ENCODE measurements at regions not wholly inside any gene's neighbourhood (a gene's known extent, or its start where the extent isn't known, plus 50 kb on each side); places are given as distances from the start of the nearest gene placed in this dataset.
"Not testable (repeated sequence)": the region's sequence is repeated elsewhere in the genome, so short reads cannot be mapped to it uniquely, and the experiment has no call there.

DNA sequence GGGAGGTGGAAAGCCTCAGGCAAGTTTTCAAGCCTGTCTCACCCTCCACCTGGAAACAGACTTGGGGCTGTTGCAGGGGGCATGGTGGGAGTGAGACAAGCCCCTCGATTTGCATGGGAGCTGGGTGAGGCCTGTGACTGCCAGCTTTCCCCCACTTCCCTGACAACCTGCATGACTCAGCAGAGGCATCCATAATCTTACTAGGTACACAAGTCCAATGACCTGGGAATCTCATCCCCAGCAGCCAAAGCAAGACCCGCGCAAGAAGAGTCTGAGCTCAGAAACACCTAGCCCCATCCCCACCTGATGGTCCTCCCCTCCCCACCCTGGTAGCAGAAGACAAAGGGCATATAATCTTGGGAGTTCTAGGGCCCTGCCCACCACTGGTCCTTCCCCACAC, 136.9 kb upstream of the POMZP3 start:
- in situ Hi-C loops (cut with MboI; ENCODE audit: low pct_unique_long_range_greater_than_20kb, low sequenced_read_pairs); DNase-seq: not testable (repeated sequence)

DNA sequence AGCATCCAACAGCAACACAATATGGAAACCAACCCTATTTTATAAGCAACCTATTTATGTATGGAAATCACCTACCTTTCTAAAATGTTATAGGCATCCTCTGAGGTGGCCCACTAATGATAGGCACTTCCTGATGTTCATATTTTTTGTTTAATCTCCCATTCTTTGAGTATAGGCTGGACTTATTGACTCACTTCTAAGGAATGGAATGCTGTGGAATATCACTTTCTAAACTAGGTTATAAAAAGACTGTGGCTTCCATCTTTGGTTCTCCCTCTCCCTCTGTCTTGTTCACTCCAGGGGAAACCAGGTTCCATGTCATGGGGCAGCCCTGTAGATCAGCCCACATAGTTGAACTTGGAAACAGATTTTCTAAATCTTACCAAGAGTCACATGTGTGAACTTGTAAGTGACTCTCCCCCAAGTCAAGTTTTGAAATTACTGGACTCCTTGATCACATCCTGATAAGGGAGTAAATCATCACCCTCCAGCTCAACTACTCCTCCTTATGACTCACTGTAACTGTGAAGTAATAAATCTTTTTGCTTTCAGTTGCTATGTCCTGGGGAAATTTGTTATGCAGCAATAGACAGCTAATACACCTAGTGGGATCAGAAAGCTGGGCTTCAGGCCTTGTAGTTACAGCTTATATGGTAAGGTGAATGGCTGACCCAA, 133.6 kb upstream of the POMZP3 start:
- DNase-seq; in situ Hi-C loops (cut with MboI; ENCODE audit: low pct_unique_long_range_greater_than_20kb, low sequenced_read_pairs): not testable (repeated sequence)

DNA sequence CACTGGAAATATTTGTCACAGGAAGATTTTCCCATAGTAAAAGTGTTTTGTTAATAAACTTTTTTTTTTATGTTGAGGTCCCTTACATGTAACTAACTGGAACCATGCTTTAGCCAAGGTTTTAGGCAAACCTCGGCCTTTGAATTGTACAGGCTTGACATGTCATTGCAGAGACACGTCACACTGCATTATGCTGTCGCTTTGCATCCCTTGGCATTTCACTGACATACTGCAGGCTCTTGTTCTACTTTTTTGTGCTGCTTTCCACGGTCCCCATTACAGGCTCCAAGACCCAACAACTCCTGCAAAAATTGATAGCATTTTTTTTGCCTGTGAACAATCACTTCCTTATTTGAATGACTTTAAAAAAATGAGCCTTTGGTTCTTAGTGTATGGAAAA, 112.5 kb upstream of the POMZP3 start:
- in situ Hi-C loops (cut with MboI; ENCODE audit: low pct_unique_long_range_greater_than_20kb, low sequenced_read_pairs), result not testable (repeated sequence)

DNA sequence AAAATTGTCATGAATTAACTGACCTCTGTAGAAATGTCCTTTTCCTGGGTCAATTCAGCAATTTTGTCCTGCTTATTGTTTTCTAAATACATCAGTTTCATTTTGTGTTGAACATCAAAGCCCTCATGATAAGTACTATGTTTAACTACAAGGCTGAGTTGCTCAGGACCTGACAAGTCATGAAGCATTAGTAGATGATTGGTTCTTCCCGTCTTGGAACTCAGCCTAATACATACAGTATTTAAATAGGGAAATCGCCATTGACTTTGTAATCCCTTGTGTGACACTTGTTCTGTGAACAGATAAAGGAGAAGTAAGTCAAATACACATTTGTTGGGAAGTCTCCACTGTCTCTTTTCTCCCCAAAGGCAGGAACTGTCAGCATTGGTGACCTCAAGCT, 109.6 kb upstream of the POMZP3 start:
- DNase-seq; in situ Hi-C loops (cut with MboI; ENCODE audit: low pct_unique_long_range_greater_than_20kb, low sequenced_read_pairs): not testable (repeated sequence)

More for the DNA sequence above, 112.5 kb upstream of the POMZP3 start:
- DNase-seq, result peak; percentile 0

DNA sequence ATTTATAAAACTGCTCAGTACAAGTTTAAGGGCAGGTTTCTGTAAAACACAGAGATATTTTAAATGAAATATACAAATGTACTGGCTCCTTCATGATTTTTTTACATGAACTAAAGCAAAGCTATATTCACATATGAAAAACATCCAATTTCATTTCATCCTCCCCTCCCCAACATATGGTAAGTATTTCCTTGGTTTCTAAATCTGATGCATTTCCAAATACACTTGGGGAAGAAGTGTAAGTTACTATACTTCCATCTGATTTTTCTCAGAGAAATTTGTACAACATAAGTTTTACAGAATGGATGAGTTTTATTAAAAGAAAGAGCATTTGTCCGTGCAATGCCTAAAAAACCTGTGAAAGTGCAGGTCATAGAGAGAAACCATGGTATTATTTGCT, 109.0 kb upstream of the POMZP3 start:
- DNase-seq; in situ Hi-C loops (cut with MboI; ENCODE audit: low pct_unique_long_range_greater_than_20kb, low sequenced_read_pairs): not testable (repeated sequence)

DNA sequence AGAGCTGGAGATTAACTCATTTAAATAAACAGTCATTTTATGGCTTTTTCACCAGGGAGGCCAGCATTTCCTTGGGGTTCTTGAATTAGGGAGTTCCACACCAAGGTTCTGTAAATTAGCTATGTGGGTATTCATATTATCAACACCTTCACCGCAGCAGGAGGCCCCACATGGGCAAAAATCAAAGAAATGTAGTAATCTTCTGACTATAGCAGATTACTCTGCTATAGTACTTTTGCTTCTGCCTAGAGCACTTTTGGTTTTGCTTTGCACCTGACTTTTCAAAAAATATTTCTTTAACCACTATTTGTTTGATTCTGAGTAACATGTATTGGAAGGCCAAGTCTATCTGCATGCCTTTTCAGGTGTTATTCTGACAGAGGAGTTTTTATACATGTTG, 108.6 kb upstream of the POMZP3 start:
- DNase-seq; in situ Hi-C loops (cut with MboI; ENCODE audit: low pct_unique_long_range_greater_than_20kb, low sequenced_read_pairs): not testable (repeated sequence)

DNA sequence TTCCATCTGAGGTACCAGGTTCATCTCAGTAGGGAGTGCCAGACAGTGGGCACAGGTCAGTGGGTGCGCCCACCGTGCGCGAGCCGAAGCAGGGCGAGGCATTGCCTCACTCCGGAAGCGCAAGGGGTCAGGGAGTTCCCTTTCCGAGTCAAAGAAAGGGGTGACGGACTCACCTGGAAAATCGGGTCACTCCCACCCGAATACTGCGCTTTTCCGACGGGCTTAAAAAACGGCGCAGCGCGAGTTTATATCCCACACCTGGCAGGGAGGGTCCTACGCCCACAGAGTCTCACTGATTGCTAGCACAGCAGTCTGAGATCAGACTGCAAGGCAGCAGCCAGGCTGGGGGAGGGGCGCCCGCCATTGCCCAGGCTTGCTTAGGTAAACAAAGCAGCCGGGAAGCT, 101.5 kb upstream of the POMZP3 start:
- in situ Hi-C loops (cut with MboI; ENCODE audit: low pct_unique_long_range_greater_than_20kb, low sequenced_read_pairs); DNase-seq: not testable (repeated sequence)

DNA sequence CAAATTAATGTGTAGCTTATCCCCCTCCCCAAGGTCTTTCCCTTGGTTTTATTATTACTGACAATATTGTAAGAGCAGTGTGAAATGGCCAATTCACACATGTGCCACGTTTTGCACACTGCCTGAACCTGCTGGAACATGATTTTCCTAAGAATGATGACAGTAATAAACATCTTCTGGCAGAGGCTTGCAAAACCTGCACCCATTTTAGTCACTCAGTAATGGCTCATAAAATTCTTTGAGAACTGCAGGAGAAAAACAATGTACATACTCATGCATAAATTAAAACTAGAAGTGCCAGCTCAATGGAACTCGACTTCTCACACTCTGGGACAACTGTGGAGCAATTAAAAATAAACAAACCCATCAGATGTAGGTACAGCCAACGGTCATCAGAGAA, 96.8 kb upstream of the POMZP3 start:
- DNase-seq; in situ Hi-C loops (cut with MboI; ENCODE audit: low pct_unique_long_range_greater_than_20kb, low sequenced_read_pairs): not testable (repeated sequence)

DNA sequence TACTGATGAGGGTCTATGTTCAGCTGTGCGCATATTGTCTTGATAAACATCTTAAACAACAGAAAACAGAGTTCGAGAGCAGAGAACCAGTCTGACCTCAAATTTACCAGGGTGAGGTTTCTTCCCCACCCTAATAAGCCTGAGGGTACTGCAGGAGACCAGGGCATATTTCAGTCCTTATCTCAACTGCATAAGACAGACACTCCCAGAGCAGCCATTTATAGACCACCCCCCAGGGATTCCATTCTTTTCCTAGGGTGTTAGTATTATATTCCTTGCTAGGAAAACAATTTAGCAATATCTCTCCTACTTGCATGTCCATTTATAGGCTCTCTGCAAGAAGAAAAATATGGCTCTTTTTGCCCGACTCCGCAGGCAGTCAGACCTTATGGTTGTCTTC, 89.5 kb upstream of the POMZP3 start:
- in situ Hi-C loops (cut with MboI; ENCODE audit: low pct_unique_long_range_greater_than_20kb, low sequenced_read_pairs); DNase-seq: not testable (repeated sequence)

DNA sequence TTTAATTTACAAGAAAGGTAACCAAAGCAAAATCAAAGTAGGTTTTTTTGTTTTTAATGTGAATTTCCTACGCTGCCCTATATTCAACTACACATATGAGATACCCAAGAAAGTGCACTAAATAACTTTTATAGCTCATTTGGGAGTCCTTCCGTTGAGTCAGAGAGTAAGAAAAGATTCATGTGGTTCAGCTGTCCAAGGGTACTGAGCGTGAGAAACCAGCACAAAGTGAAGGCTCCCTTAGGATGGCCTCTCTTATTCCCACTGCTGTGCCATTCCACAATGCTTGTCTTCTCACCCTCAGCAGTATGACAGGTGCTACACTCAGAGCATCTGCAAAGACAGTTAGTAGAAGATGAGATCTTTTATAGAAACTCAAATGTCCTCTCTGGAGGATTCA, 85.8 kb upstream of the POMZP3 start:
- in situ Hi-C loops (cut with MboI; ENCODE audit: low pct_unique_long_range_greater_than_20kb, low sequenced_read_pairs); DNase-seq: not testable (repeated sequence)

DNA sequence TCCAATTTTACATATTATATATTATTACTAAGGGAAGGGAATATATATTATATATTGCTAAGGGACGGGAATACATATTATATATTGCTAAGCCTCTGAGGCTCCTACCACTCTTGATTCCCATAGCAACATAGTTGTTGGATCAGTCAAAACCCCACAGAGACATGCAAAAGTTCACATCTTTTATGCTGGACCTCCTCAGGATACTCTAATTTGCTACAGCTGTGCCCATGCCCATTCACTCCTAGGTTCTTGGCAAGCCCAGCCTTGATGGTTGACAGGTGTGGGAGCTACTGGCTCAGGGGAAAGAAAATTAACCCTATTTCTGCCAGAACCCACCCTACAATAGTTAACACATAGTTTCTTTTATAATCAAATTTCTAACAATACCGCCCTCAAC, 84.6 kb upstream of the POMZP3 start:
- in situ Hi-C loops (cut with MboI; ENCODE audit: low pct_unique_long_range_greater_than_20kb, low sequenced_read_pairs); DNase-seq: not testable (repeated sequence)

DNA sequence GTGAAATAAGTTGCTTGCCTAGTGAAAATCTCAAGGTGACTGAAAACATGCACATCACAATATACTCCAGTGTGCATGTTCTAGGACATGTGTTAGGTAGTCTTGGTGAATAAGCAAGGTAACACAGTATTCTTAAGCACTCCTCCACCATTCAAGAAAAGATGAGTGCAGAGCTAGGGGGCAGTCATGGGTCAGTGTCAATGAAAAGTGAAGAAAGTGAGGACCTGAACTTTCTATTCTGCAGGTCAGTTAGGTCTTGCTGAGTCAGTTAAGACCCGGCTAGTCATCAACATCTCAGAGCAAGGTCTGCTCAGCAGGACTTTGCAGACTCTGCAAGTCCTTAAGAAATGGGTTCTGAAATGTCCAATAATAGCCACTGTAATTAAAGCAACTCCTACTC, 82.6 kb upstream of the POMZP3 start:
- in situ Hi-C loops (cut with MboI; ENCODE audit: low pct_unique_long_range_greater_than_20kb, low sequenced_read_pairs); DNase-seq: not testable (repeated sequence)

DNA sequence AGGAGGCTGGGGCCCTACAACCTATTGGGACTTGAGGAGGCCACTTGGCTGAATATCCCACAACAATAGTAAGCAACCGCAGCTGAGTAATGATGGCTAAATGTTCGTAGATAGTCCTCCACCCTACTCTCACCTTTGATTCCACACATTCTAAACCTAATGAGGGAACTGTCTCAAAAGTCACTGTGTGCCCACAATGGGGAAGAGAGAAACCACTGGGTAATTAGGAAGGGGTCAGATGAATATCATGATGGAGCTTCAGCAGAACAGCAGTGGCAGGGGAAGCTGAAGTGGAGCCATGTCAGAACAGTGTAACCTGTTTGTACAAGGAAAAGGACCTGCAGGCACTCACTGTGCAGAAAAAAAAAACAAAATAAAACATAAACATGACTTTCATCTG, 81.4 kb upstream of the POMZP3 start:
- DNase-seq; in situ Hi-C loops (cut with MboI; ENCODE audit: low pct_unique_long_range_greater_than_20kb, low sequenced_read_pairs): not testable (repeated sequence)

DNA sequence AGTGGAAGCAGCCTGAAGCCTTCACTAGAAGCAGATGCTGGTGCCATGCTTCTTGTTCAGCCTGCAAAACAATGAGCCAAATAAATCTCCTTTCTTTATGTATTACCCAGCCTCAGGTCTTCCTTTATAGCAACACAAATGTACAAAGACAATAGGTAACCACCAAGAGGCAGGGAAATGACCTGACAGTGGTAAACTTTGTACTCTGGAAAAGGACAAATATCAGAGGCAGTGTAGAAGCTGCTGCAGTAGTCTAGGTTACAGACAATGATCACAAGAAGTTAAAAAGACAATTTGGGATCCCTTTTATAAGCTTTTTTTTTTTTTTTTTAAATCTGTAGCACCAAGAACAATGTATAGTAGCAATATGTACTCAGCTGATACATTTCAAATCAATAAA, 76.7 kb upstream of the POMZP3 start:
- in situ Hi-C loops (cut with MboI; ENCODE audit: low pct_unique_long_range_greater_than_20kb, low sequenced_read_pairs); DNase-seq: not testable (repeated sequence)

DNA sequence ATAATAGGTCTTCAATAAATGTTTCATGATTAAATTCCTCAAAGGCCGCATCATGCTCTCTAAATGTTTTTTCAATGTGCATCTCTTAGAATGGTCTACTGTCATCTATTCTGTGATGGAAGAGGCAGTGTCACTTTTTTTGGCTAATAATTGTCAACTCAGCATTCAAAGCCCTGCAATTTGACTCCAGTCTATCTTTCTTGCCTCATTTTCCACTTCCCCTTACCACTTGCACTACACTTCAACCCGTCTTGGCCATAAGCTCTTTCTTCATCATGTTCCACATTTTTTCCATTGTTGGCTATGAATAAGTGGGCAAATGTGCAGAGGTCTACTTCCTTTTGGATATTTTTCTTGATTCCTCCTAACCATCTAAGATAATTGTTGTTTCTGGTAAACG, 59.2 kb upstream of the POMZP3 start:
- DNase-seq, result not testable (repeated sequence)

DNA sequence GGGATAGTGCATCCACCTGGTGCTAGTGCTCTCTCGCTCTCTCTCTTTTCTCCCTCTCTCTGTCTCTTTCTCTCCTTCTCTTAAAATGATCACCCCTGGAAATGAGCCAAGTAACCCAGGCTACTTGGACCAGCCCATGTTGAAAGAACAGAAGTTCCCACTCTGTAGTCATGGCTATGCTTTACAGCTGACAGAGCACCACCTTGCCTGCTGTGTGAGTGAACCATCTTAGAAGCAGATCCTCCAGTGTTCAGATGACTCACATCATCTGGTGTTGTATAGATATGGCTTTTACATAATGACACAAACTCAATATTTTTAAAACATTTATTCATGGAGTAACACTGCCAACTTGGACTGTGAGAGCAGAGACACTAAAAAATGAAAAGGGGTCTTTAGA, 57.7 kb upstream of the POMZP3 start:
- DNase-seq; in situ Hi-C loops (cut with MboI; ENCODE audit: low pct_unique_long_range_greater_than_20kb, low sequenced_read_pairs): not testable (repeated sequence)

More for the DNA sequence above, 59.2 kb upstream of the POMZP3 start:
- in situ Hi-C loops (cut with MboI; ENCODE audit: low pct_unique_long_range_greater_than_20kb, low sequenced_read_pairs), result not testable (repeated sequence)

DNA sequence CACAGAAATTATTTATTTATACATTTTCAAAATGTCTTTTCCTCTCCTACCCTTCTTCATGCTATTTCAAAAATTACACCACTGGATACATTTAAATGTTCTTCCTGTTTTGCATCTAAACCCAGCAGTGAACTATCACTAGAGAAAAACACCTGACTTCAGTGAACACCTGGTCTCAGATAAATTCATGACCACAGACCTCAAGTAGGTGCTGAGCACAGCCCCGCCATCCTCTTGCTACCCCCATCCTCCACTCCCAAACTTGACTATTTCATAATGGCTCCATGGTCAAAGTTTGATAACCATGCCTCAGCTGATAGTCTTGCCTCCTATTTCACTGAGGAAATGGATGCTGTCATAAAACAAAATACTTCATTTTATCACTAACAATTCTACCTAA, 56.6 kb upstream of the POMZP3 start:
- in situ Hi-C loops (cut with MboI; ENCODE audit: low pct_unique_long_range_greater_than_20kb, low sequenced_read_pairs), result not testable (repeated sequence)

DNA sequence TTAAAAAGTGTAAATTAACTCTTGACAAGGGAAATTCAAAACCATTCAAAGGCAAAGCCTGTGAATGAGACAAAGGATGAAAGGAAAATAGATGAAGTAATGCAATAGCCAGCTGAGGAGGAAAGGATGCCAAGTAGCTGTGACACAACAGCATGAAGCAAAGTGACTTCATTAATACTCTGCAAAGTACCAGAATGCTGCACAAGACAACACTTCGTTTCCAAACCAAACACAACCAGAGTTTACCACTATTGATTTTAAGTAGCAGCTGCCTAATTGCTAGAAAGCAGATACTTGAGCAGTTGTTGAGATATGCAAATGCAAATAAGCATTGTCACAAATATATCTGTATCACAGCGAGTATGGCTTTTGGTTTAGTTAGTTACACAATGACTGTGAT, 54.7 kb upstream of the POMZP3 start:
- DNase-seq; in situ Hi-C loops (cut with MboI; ENCODE audit: low pct_unique_long_range_greater_than_20kb, low sequenced_read_pairs): not testable (repeated sequence)

More for the DNA sequence above, 56.6 kb upstream of the POMZP3 start:
- not testable (repeated sequence) for DNase-seq

DNA sequence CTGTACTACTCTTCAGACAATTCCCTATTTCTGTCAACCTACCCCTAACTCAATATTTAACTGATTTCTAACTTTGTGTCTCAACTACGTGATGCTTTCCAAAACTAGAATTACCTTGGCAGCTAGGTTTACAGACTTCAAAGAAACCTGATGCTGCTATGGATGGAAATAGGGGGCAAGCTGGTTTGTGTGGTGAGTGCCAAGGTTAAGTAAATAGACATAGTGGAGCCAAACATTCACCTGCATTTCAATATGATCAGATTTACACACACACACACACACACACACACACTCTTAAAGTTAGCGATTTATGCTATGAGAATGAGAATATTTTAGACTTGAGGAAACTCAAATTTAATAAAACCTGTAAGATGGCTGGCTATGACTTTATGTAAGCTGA, 52.1 kb upstream of the POMZP3 start:
- in situ Hi-C loops (cut with MboI; ENCODE audit: low pct_unique_long_range_greater_than_20kb, low sequenced_read_pairs); DNase-seq: not testable (repeated sequence)

DNA sequence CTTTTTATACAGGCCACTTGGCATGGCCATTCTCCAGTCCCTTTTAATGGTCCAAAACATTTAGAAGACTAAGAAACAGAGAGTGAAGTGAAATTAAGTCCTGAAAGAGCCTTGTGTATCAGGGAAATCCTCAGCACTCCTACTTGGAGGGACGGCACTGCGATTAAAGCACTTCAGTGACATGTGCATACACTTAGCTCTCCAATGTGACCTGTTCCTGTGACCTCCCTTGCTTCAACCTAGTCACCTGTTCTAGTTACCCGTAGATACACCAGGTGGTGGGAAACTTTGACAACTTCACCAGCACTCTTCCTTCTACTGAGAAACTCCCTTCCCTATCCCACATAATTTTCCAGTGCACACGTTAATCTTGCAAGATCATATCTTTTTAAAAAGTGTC, 51.4 kb upstream of the POMZP3 start:
- in situ Hi-C loops (cut with MboI; ENCODE audit: low pct_unique_long_range_greater_than_20kb, low sequenced_read_pairs); DNase-seq: not testable (repeated sequence)

DNA sequence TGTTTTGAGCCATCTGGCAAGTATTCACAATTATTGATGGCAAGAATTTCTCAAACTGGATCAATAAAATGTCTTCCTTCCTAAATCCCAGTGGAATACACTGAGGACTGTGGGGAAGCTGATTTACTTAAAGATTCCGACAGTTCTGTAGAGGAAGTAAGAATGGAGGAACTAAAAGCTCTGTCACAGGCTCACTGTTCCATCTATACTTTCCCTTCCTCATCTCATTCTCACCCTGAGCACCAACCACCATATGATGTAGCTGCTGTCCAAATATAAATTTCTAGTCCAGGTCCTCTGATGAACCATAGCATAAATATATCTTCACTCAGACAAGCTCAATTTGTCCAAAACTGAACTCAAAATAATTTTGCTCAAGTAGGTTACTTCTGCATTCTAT, 49.8 kb upstream of the POMZP3 start:
- DNase-seq; in situ Hi-C loops (cut with MboI; ENCODE audit: low pct_unique_long_range_greater_than_20kb, low sequenced_read_pairs): not testable (repeated sequence)

Measured in KBM-7 (cell line).